HG03457 (cell line): ENCODE measurements at regions not wholly inside any gene's neighbourhood (a gene's known extent, or its start where the extent isn't known, plus 50 kb on each side); places are given as distances from the start of the nearest gene placed in this dataset.
A peak's percentile ranks its signal among the peaks of the same experiment; 100 is the strongest.
"Not testable (repeated sequence)": the region's sequence is repeated elsewhere in the genome, so short reads cannot be mapped to it uniquely, and the experiment has no call there.

ENCODE experiments used
- ATAC-seq: cut with Tn5 transposase; IDR thresholded peaks from one replicate; pipeline ENCODE4 v1.9.1; 2021; ENCODE audit warnings: moderate number of reproducible peaks; ENCODE audit not compliant: unreplicated experiment

DNA sequence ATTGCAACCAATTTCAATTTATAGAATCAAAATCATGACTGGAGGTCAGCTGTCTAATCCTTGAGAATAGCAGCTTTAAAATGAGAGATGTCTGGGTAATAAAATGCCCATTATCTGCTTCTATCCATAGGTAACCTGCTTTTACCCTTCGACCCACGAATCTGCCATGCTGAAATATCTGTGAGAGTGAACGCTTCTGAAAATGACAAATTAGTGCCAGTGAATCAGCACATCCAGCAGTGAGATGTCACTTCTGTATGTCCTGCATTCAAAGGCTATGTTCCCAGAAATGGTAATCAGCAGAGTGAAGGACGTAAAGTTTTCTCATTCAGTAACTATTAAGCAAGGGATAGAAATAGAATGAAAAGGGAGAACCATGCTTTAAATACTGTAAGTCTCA is 532.4 kb upstream of the ITGA1 start:
- ATAC-seq, result no peak

DNA sequence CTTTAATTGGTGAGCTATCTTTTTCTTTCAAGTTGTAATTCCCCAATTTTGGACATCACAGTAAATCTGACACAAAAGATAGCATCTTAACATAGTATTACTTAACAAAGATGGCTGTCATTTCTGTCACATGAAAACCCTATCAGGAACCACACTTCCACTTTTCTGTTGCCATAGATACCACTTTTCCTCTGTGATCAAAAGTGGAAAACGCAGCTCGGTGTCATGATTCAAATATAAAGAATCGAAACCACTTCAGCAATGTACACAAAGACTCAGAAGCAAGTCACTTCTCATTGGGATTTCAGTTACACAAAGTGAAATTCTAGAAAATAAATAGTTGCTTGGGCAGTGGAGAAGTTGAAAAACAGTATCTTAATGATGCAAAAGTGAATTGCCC is 524.9 kb upstream of the ITGA1 start:
- ATAC-seq, result no peak

- no peak for ATAC-seq
These were observed 518.3 kb upstream of the ITGA1 start for GRCh38 chr5:52269401-52269800.

DNA sequence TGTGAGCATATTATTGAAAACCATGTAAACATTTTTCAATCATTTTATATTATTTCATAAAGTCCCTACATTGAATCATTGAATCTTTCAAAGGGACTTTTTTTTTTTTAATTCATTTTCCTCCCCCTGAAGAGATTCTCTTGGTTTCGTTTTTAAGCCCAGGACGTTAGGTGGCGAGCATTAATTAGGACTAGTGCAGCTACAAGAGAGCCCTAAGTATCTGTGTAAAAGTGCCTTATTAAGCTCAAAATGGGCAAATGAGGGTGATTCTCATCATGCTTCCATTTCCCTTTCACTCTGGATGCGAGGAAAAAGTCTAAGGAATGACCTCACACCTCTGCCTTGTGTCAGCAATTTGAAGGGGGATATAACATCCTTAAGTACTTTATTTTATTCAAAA is 517.9 kb upstream of the ITGA1 start:
- ATAC-seq, result no peak

DNA sequence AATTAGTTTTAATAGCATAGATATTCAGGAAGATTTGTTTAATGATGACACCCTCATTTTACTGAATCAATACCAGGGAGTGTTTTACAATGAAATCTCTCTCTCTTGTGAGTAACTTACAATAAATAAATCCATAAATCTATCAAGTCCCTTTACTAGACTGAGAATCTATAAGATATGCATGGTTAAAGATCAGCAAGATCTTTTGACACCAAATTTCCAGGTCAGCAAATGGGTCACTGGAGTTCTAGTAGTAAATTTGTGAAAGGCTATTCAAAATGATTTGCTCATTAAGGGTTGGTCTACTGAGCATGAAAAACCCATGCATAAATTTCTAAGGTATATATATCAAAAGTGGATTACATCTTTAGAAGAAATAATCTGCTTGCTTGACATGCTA is 512.1 kb upstream of the ITGA1 start:
- no peak for ATAC-seq

GRCh38 chr5:52277101-52277500 is 510.6 kb upstream of the ITGA1 start:
- ATAC-seq, result no peak

GRCh38 chr5:52282647-52283046 is 505.1 kb upstream of the ITGA1 start:
- no peak for ATAC-seq

DNA sequence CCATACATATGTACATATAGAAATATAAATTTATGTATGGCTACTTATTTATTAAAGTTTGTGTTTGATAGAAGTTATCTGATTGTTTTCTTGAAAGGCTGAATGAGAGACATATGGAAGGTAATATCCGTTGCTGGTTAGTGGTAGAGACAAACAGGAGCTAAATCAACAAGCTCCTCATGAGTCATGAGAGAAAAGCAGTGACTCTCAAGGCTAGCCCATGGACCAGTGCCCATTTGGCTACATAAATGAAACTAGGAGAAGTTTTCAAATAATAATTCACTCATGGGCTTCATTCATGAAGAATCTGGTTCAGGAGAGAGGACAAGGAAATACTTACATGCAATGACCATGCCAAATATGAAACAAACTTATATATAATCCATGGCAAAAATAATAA is 504.5 kb upstream of the ITGA1 start:
- ATAC-seq, result no peak

- ATAC-seq, result no peak
These were observed 486.9 kb upstream of the ITGA1 start for GRCh38 chr5:52300703-52301372.

DNA sequence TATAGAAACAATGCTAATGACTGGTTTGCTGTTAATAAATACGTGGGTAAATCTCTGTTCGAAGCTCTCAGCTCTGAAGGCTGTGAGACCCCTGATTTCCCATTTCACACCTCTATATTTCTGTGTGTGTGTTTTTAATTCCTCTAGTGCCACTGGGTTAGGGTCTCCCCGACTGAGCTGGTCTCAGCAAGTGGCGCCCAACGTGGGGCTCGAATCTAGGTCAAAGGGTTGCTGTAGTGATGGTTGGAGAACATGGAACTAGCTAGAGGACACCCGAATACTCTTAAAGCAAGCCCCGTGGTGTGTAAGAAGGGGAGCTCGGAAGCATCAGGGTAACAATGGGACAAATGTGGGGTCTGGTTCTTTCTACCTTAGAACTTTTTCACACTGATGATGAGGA is 482.9 kb upstream of the ITGA1 start:
- not testable (repeated sequence) for ATAC-seq

- no peak for ATAC-seq
These were observed 459.4 kb upstream of the ITGA1 start for GRCh38 chr5:52328220-52328806.

DNA sequence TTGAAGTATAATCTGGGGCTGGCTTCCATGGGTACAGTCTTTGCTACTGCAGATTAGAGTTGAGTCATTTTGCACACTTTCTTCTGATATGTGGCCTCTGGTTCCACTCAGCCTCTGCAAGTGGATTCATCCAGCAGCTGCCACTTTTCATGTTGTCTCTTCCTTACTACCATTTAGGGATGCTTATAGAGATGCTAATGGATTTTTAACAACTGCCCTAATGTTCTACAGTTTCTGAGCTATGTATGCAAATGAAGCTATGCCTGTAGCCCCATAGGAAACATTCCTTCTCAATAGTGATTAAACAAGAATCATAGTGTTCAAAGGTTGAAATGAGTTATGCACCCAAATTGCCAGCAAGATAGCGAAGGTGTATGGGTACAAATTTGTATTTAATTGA is 456.0 kb upstream of the ITGA1 start:
- no peak for ATAC-seq

DNA sequence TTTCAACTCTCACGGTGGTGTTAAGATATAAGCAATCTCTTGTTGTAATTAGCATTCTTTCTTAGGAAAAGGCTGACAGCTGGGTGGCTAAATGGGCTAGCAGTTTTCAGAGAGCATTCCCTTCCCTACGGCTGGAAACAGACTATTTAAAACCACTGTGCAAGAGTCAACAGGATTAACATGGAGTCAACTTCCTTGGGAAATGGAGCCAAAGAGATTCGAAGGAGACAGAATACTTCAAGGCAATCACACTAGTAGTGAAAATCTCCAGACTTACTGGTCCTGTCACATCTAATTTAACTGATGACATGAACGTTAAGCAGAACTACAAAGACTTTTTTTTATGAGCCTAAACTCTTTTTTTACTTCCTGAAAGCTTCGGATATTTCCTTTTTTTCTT is 453.3 kb upstream of the ITGA1 start:
- ATAC-seq, result no peak

DNA sequence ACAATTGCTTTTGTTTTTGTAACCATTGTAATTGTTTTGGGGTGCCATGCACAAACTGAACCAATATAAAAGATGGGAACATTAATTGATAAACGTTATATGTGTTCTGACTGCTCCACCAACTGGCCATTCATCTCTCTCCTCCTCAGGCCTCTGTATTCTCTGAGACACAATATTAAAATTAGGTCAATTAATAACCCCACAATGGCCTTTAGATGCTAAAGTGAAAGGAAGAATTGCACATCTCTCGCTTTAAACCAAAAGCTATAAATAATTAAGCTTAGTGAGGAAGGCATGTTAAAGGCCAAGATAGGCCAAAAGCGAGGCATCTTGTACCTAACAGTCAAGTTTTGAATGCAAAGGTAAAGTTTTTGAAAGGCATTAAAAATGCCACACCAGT is 448.4 kb upstream of the ITGA1 start:
- ATAC-seq, result peak; percentile 89

GRCh38 chr5:52342361-52342760 is 445.4 kb upstream of the ITGA1 start:
- ATAC-seq, result no peak

- ATAC-seq, result no peak
These were observed 431.3 kb upstream of the ITGA1 start for GRCh38 chr5:52356311-52356918.

GRCh38 chr5:52359261-52359660 is 428.5 kb upstream of the ITGA1 start:
- ATAC-seq, result no peak

GRCh38 chr5:52360985-52361384 is 426.7 kb upstream of the ITGA1 start:
- no peak for ATAC-seq

GRCh38 chr5:52374286-52374685 is 413.4 kb upstream of the ITGA1 start:
- no peak for ATAC-seq

DNA sequence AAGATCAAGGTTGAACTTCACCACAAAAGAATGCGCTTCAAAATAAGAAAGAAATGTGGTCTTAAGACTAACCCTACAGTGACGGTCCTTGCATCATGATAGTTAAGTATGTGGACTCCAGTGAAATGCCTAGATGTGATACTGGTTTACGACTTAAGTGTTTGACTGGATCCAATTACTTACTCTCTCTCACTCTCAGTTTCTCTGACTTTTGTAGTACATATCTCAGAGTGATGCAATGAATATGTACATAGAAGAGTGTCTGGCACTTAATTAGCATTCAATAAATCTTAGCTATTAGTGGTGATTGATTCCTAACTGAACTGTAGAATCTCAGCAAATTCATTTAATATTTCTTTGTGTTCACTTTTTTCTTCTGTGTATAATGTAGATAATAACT is 411.7 kb upstream of the ITGA1 start:
- no peak for ATAC-seq

DNA sequence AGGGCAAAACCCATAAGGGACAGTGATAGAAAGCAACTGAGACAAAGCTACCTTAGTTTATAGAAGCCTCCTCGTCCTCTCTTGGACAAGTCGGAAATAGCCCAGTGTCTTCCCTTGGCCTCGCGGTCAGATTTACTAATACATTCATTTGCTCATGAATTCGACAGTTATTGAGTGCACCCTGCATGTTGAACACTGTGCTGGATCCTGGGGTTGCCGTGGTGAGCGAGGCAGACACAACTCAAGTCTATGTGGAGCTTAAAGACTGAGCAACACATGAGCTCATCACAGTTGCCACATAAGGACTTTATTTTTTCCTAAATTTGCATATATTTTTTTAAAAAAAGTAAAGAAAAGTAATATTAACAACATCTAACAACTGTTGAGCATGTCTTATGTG is 411.1 kb upstream of the ITGA1 start:
- ATAC-seq, result no peak

DNA sequence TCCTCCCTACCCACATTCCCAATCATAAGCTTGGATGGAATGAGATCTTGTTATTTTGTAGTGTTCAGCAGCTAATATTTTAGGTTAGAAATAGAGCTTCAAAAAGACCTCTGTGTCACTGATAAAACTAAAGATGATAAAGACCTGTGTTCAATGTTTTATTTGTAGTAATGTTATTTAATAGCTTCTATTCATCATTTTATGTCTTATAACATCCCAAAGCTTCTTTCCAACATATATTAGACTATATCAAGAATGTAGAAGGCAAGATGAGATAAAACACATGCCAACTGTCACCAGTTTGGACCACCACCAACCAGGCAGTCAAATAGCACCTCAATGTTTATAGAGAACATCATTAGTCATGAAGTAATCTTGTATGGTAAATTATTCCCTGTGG is 409.5 kb upstream of the ITGA1 start:
- no peak for ATAC-seq

GRCh38 chr5:52388349-52388748 is 399.4 kb upstream of the ITGA1 start:
- ATAC-seq, result no peak
